GDM1 (cell line): ENCODE measurements at regions not wholly inside any gene's neighbourhood (a gene's known extent, or its start where the extent isn't known, plus 50 kb on each side); places are given as distances from the start of the nearest gene placed in this dataset.

Source experiments
- DNase-seq: peaks from one replicate; lab custom pipeline; 2025; lab: John Stamatoyannopoulos, UW

- no peak for DNase-seq
Observed at GRCh38 chr2:60657673-60658072, 98.4 kb upstream of the PAPOLG start.

- DNase-seq: no peak
Observed at GRCh38 chr2:60659026-60659425, 97.0 kb upstream of the PAPOLG start.

- DNase-seq: no peak
Observed at GRCh38 chr2:60661073-60661738, 94.9 kb upstream of the PAPOLG start.

DNA sequence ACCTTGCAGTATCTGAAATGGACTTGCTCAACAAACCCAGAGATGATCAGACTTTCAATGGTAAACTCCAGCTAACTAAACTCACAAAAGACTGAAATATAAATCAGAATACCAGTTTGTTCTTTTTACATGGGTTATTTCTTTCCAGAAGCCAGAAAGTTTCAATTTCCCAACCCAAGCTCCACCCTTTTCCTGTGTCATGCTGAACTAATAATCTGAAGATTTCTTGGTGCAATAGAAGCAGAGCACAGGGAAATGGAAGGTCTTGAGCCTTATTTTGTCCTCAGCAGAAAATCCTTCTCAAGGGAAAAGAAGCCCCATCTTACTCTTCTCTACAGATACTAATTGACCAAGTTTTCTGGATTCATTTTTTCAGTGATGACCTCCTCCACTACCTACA is 93.3 kb upstream of the PAPOLG start:
- DNase-seq: no peak

GRCh38 chr2:60671966-60672365 is 84.1 kb upstream of the PAPOLG start:
- no peak for DNase-seq

DNA sequence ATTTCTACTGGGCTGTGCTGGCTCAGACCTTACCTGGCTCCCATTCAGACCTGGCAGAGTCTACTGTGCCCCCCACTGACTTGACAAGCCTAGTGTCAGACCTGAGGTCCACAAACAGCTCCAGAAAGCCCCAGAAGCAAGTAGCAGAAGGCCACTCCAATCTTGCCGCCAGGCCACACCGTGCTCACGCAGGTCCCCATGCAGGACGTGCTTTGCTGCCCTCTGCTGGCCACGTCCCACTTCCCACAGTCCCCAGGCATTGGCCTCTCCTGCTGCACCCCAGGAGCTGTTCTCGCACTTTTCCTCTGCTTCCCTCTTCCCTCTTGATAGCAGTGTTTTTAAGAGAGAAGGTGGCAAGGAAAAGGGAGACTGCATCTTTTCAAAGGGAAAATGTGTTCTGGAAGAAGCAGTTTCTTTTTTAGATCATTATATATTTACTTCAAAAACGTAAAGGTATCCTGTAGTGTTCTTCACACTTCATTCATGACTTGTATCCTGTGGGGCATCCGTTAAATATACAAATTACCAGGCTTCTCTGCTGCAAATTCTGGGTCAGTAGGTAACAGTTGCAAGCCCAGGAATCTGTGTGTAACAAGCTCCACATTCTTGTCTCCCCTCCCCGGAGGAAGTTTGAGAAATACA is 81.4 kb upstream of the PAPOLG start:
- DNase-seq: peak; percentile 76

GRCh38 chr2:60675301-60675700 is 80.8 kb upstream of the PAPOLG start:
- no peak for DNase-seq

DNA sequence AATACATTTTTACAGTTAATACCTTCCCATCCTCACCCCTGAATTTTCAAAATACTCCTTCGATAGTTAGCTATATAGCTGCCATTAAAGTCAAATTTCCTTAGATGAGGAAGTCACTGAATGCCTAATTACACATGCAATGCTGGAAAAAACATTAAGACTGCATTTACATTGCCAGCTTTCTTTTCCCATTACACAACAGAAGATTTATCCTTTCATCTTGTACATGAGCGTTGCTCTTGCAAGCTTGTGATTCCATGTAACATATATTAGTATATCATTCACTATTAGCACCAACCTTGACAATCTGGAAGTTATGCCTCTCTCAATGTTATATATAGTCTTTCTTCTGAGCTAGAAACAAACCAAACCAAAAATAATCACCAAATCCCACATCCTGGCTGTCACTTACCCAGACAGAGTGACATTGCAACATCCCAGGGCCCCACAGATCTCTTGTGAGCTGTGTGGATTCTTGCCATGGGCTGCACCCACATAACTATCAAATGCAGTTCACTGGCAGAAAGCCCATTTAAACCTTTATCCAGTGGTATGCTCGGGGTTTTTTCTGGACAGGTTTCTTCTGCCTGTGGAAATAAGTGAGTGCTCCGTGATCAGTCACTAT is 79.2 kb upstream of the PAPOLG start:
- peak; percentile 31 for DNase-seq

DNA sequence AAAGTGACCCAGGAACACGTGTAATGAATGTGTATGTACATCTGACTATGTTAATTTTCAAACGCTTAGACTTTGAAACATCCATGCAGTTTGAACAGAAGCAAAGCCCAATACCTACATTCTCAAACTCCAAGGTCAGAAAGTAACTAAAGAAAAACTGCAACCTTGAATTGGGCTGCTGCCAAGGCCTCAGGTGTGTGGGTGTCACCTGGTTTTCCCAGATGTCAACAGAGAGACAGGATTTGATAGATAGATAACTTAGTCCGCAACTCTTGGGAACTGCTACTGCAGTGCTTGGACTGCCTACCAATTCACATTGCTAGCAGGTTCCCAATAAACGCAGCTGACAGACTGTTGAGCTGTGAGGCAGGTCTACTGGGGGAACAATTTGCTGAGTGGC is 78.7 kb upstream of the PAPOLG start:
- DNase-seq: no peak

DNA sequence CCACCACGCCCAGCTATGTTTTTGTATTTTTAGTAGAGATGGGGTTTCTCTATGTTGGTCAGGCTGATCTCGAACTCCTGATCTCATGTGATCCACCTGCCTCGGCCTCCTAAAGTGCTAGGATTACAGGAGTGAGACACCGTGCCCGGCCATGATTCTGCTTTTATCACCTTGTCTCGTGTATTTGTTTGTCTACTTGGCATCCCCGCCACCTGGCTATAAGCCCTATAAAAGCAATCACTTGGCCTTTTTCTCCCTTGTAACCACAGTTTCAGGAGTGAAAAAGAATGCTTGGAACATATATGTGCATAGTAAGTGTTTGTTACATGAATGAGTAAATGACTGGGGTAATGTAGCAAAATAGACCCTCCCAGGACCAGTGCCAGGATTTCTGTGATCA is 77.5 kb upstream of the PAPOLG start:
- DNase-seq: no peak

DNA sequence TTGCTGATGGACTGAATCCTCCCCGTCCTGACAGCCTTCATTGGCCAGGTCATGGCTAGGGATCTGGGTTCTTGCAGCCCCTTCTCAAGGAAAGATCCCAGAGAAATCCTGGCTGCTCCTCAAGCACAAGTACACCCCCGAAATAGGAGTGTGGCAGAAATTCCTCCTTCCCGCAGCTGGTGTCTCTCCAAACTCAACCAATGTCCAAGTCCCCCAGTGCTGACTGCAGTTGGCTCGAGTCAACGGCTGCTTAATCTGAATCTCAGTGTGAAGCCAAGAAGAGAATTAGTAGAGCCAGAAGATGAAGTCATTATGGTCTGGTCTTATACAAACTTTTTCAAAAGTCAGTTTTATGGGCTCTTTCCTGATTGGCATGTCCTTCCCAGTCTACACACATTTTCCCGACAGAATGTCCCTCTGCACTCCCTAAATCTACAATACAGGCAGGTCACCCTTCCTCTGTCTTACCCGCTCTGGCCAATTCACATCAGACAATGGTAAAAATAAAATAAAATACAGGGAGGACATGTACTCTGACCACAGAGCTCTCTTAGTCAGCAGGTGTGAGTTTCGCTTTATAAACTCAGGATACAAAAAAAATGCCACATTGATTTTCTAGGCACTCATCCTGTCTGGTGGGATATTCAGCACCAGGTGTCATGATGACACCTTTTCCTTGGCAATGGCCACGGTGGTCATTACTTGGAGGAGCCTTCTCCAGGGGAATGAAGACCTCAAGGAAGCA is 76.9 kb upstream of the PAPOLG start:
- DNase-seq: no peak

DNA sequence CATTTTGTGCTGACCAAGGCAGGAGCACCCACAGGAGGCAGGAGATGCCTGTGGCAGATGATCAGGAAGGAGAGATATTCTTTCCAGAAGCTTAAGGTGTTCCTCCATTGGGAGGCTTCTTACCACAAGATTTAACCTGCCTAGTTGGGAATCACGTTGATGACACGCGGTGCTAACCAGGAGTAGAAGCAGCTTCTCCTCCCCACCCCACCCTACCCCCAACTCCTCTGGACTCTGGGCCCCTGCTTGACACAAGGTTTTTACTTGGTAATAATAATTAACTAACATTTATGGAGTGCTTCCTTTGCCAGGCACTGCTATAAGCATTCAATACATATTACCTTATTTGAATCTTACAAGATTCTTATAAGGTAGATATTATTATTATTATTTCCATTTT is 62.5 kb upstream of the PAPOLG start:
- no peak for DNase-seq

DNA sequence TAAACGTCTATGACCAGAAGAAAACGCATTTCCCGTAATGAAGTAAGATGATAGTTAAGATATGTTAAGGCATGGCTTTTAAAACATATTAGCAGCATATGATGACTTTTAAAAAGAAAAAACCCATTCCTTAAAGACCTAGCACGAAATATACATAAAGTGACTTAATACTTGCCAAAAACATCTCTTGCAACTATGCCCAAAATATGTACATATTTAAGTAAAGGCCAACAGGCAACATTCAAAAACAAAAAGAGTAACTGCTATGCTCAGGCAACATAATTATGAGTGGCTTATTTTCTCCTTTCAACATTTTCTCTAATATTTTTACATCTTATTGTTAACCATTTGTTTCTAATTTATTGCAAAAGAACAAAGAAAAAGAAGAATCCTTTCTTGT is 60.3 kb upstream of the PAPOLG start:
- DNase-seq: no peak

DNA sequence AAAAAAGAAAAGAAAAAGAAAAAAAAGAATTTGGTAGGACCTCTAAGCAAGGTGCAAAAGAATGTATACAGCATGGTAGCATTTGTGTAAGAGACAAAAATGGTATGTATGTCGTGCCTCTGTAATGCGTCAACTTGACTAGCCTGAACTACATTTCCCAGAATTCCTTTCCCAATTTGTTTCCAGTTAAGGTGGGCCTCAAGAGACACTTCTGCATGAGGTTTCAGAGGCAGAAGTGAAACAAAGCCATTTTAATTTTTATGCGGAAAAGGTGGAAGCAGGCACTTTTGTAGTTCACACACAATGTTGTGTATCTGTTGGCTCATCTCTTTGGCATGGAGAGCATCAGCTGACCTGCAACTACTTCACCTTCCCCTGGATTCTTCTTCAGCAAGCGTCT is 56.5 kb upstream of the PAPOLG start:
- DNase-seq: no peak

- no peak for DNase-seq
Observed at GRCh38 chr2:60706021-60706420, 50.0 kb upstream of the PAPOLG start.
